Neural progenitor cell (in vitro differentiated cells): ENCODE measurements at regions not wholly inside any gene's neighbourhood (a gene's known extent, or its start where the extent isn't known, plus 50 kb on each side); places are given as distances from the start of the nearest gene placed in this dataset.

ENCODE experiments used
- DNase-seq: peaks from one replicate; pipeline ENCODE4 v3.0.0-alpha.2; 2016; ENCODE audit warnings: low spot score
- H2AFZ ChIP-seq: fragments of 200-600 bp; sonication (generic); replicated peaks from 2 replicates; pipeline ENCODE4 v1.6.1; 2016; ENCODE audit warnings: antibody characterized with exemption
- H3F3A ChIP-seq: fragments of 200-600 bp; sonication (generic); 2 replicates; pipeline ENCODE4 v1.6.1; 2016; ENCODE audit warnings: antibody characterized with exemption, low read depth
- H3K27ac ChIP-seq: fragments of 200-600 bp; sonication (generic); 2 replicates; pipeline ENCODE4 v1.5.1; 2016; ENCODE audit warnings: mild to moderate bottlenecking
- H3K27me3 ChIP-seq: fragments of 200-600 bp; sonication (generic); 2 replicates; pipeline ENCODE4 v1.6.1; 2016; ENCODE audit warnings: mild to moderate bottlenecking, moderate library complexity
- H3K36me3 ChIP-seq: fragments of 200-600 bp; sonication (generic); 2 replicates; pipeline ENCODE4 v1.5.1; 2016
- H3K4me1 ChIP-seq: fragments of 200-600 bp; sonication (generic); 2 replicates; pipeline ENCODE4 v1.6.1; 2016; ENCODE audit warnings: mixed run types
- H3K4me2 ChIP-seq: fragments of 200-600 bp; sonication (generic); 2 replicates; pipeline ENCODE4 v1.6.1; 2016
- H3K4me3 ChIP-seq: fragments of 200-600 bp; sonication (generic); 2 replicates; pipeline ENCODE4 v1.5.1; 2016
- H3K79me2 ChIP-seq: fragments of 200-600 bp; sonication (generic); 2 replicates; pipeline ENCODE4 v1.6.1; 2016; ENCODE audit warnings: low read depth
- H3K9ac ChIP-seq: fragments of 200-600 bp; sonication (generic); 2 replicates; pipeline ENCODE4 v1.6.1; 2016
- H3K9me3 ChIP-seq: fragments of 200-600 bp; sonication (generic); 2 replicates; pipeline ENCODE4 v1.5.1; 2016; ENCODE audit warnings: low read depth
- H4K20me1 ChIP-seq: fragments of 200-600 bp; sonication (generic); 2 replicates; pipeline ENCODE4 v1.6.1; 2016; ENCODE audit warnings: low read depth
- H3K27ac Mint-ChIP-seq: 3 replicates; pipeline ENCODE4 v1.8.0; 2021; ENCODE audit warnings: mixed read lengths
- H3K27me3 Mint-ChIP-seq: 2 replicates; pipeline ENCODE4 v1.8.0; 2022; ENCODE audit warnings: low read depth, mild to moderate bottlenecking, inconsistent platforms, moderate library complexity, mixed read lengths; ENCODE audit not compliant: insufficient read depth
- H3K36me3 Mint-ChIP-seq: 3 replicates; pipeline ENCODE4 v1.8.0; 2021; ENCODE audit warnings: mixed read lengths
- H3K4me1 Mint-ChIP-seq: 3 replicates; pipeline ENCODE4 v1.8.0; 2021; ENCODE audit warnings: mixed read lengths
- H3K4me3 Mint-ChIP-seq: 3 replicates; pipeline ENCODE4 v1.8.0; 2021; ENCODE audit warnings: mild to moderate bottlenecking, moderate library complexity, mixed read lengths
- H3K9me3 Mint-ChIP-seq: 3 replicates; pipeline ENCODE4 v1.8.0; 2020; ENCODE audit warnings: mixed read lengths
- EZH2 ChIP-seq: fragments of 200-600 bp; sonication (generic); IDR thresholded peaks from 2 replicates; pipeline ENCODE4 v1.6.1; 2017; ENCODE audit warnings: antibody characterized with exemption, mild to moderate bottlenecking, moderate library complexity
- EZH2phosphoT487 ChIP-seq: fragments of 200-600 bp; sonication (generic); IDR thresholded peaks from 2 replicates; pipeline ENCODE4 v1.6.1; 2017; ENCODE audit warnings: antibody characterized with exemption
- TF ChIP-seq, protein P1 (sequence below): fragments of 200-600 bp; sonication (generic); IDR thresholded peaks from 2 replicates; pipeline ENCODE4 v1.5.1; 2017; ENCODE audit warnings: antibody characterized with exemption, mild to moderate bottlenecking

DNA sequence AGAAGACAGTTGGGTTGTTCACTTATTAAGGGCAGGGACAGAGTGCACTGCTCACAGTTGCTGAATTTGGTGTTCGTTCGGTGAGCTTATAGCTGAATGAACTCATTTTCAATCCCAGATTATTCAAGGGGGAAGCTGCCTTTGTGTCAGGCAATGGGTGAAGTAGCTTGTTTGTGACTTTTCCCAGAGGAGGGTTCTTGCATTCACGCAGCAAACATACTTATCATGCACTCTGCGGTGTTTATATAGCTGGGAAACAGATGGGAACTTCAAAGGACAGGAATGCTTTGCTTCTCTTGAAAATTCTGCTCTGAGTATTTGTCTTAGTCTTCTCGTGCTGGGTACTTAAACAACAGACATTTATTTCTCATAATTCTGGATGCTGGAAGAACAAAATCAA, 64.7 kb upstream of the ABCA1 start:
- H3F3A ChIP-seq, result peaks cover 37% of the 10 kb centered on the region
- H3K9ac ChIP-seq, result no peak overlapping the region
- no peaks in the 10 kb centered on the region for H3K9me3 Mint-ChIP-seq
- H3K4me3 Mint-ChIP-seq, result peak overlapping the region; percentile 65
- H2AFZ ChIP-seq, result no peak overlapping the region
- no peaks in the 10 kb centered on the region for H3K36me3 ChIP-seq
- no peak overlapping the region for H3K27ac Mint-ChIP-seq
- H3K4me2 ChIP-seq, result peak overlapping the region; percentile 72
- H3K4me1 ChIP-seq, result peaks cover 34% of the 10 kb centered on the region
- H3K27me3 Mint-ChIP-seq, result peaks cover 13% of the 10 kb centered on the region
- H3K27me3 ChIP-seq, result peaks cover 8% of the 10 kb centered on the region
- no peak for DNase-seq
- peaks cover 39% of the 10 kb centered on the region for H3K4me1 Mint-ChIP-seq
- TF ChIP-seq EZH2phosphoT487 (no peak), EZH2 (no peak)
- TF ChIP-seq, protein P1, sequence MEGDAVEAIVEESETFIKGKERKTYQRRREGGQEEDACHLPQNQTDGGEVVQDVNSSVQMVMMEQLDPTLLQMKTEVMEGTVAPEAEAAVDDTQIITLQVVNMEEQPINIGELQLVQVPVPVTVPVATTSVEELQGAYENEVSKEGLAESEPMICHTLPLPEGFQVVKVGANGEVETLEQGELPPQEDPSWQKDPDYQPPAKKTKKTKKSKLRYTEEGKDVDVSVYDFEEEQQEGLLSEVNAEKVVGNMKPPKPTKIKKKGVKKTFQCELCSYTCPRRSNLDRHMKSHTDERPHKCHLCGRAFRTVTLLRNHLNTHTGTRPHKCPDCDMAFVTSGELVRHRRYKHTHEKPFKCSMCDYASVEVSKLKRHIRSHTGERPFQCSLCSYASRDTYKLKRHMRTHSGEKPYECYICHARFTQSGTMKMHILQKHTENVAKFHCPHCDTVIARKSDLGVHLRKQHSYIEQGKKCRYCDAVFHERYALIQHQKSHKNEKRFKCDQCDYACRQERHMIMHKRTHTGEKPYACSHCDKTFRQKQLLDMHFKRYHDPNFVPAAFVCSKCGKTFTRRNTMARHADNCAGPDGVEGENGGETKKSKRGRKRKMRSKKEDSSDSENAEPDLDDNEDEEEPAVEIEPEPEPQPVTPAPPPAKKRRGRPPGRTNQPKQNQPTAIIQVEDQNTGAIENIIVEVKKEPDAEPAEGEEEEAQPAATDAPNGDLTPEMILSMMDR, result no peak
- H3K4me3 ChIP-seq, result no peak overlapping the region
- no peaks in the 10 kb centered on the region for H3K79me2 ChIP-seq
- no peaks in the 10 kb centered on the region for H3K9me3 ChIP-seq
- H3K36me3 Mint-ChIP-seq, result no peaks in the 10 kb centered on the region
- no peak overlapping the region for H3K27ac ChIP-seq
- H4K20me1 ChIP-seq, result no peaks in the 10 kb centered on the region

DNA sequence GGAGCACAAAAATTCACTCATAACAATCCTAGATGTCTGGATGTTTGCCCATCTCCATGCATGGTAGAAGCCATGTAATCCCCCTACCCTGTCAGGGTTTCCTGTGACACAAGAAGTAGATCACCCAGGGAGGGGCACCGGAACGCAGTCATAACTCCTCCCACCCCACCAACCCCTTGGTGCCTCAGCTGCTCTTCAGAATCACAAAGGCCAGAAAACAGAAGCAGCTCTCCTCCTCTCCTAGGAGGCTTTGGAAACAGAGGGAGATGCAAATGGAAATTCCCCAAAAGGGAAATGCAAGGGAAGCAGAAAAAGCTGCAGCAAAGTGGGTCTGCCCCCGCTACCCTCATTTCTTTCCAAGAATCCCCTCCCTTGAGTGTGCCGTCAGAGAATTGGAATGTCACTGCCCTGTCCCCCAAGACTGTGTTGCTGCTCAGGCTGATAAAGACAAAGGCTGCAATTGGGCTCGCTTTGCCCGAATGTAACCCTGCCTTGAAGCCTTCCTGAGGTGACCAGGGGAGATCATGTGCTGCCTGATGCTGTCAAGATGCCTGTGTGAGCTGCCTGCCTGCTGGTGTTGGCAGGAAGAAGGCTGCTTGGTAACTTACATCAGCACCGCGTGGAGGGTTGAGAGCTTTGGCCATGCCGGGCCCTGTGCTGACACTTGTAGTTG, 65.5 kb upstream of the ABCA1 start:
- no peaks in the 10 kb centered on the region for H3K9me3 Mint-ChIP-seq
- H2AFZ ChIP-seq, result peak overlapping the region; percentile 71
- H3K27me3 Mint-ChIP-seq, result peaks cover 13% of the 10 kb centered on the region
- H3K36me3 ChIP-seq, result no peaks in the 10 kb centered on the region
- no peaks in the 10 kb centered on the region for H4K20me1 ChIP-seq
- H3K27ac ChIP-seq, result peak overlapping the region; percentile 41
- peaks cover 39% of the 10 kb centered on the region for H3K4me1 ChIP-seq
- no peaks in the 10 kb centered on the region for H3K36me3 Mint-ChIP-seq
- peak overlapping the region; percentile 24 for H3K4me3 ChIP-seq
- H3K79me2 ChIP-seq, result no peaks in the 10 kb centered on the region
- no peak overlapping the region for H3K27ac Mint-ChIP-seq
- H3F3A ChIP-seq, result peaks cover 43% of the 10 kb centered on the region
- TF ChIP-seq EZH2 (no peak), EZH2phosphoT487 (no peak)
- TF ChIP-seq, protein P1, result no peak
- peak overlapping the region; percentile 72 for H3K4me2 ChIP-seq
- H3K4me3 Mint-ChIP-seq, result peak overlapping the region; percentile 49
- H3K9me3 ChIP-seq, result no peaks in the 10 kb centered on the region
- peak; percentile 85 for DNase-seq
- H3K4me1 Mint-ChIP-seq, result peaks cover 45% of the 10 kb centered on the region
- H3K9ac ChIP-seq, result no peak overlapping the region
- H3K27me3 ChIP-seq, result peaks cover 8% of the 10 kb centered on the region

DNA sequence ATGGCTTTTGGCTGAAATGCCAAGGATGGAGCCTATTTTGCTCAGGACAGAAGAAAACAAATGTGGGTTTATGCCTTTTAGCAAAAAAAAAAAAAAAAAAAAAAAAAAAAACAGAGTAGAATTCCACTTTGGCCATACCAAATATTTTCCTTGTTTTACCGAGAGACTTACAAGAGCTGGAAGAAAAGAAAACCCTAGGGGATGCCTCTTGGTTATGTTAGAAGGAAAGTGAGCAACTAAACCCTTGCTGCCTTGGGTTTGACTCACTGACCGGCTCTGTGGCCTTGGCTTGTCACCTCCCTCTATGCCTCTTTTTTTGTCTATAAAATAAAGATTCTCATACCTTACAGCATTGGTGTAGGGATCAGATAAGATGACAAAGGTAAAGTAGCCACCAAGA, 69.6 kb upstream of the ABCA1 start:
- no peak overlapping the region for H3K9ac ChIP-seq
- TF ChIP-seq, protein P1, result no peak
- TF ChIP-seq EZH2 (no peak), EZH2phosphoT487 (no peak)
- H2AFZ ChIP-seq, result no peak overlapping the region
- H3K36me3 ChIP-seq, result no peaks in the 10 kb centered on the region
- H3K27me3 ChIP-seq, result no peaks in the 10 kb centered on the region
- H3K4me2 ChIP-seq, result peak overlapping the region; percentile 10
- no peak overlapping the region for H3K4me3 ChIP-seq
- Mint-ChIP-seq H3K36me3 (no peaks in the 10 kb centered on the region), H3K27me3 (peaks cover 4% of the 10 kb centered on the region), H3K4me3 (no peak overlapping the region), H3K9me3 (no peaks in the 10 kb centered on the region), H3K4me1 (peaks cover 27% of the 10 kb centered on the region), H3K27ac (no peak overlapping the region)
- no peaks in the 10 kb centered on the region for H3K9me3 ChIP-seq
- no peak overlapping the region for H3K27ac ChIP-seq
- H3F3A ChIP-seq, result peaks cover 25% of the 10 kb centered on the region
- H4K20me1 ChIP-seq, result no peaks in the 10 kb centered on the region
- peaks cover 25% of the 10 kb centered on the region for H3K4me1 ChIP-seq
- no peaks in the 10 kb centered on the region for H3K79me2 ChIP-seq
- DNase-seq, result no peak
